GM18858 (cell line): ENCODE measurements at regions not wholly inside any gene's neighbourhood (a gene's known extent, or its start where the extent isn't known, plus 50 kb on each side); places are given as distances from the start of the nearest gene placed in this dataset.
"Not testable (repeated sequence)": the region's sequence is repeated elsewhere in the genome, so short reads cannot be mapped to it uniquely, and the experiment has no call there.

Experiments
- ATAC-seq: cut with Tn5 transposase; IDR thresholded peaks from one replicate; pipeline ENCODE4 v1.9.1; 2021; ENCODE audit not compliant: unreplicated experiment

GRCh38 chr10:8830876-8831275, 776.4 kb downstream of the GATA3 start:
- no peak for ATAC-seq

GRCh38 chr10:8835453-8836167, 781.1 kb downstream of the GATA3 start:
- ATAC-seq = no peak

GRCh38 chr10:8840356-8840755, 785.9 kb downstream of the GATA3 start:
- ATAC-seq = no peak

- ATAC-seq = no peak
Measured at GRCh38 chr10:8844141-8844540, 789.7 kb downstream of the GATA3 start.

GRCh38 chr10:8852546-8852945, 798.1 kb downstream of the GATA3 start:
- ATAC-seq = no peak

GRCh38 chr10:8853048-8853447, 798.6 kb downstream of the GATA3 start:
- ATAC-seq = no peak

- ATAC-seq = not testable (repeated sequence)
Measured at GRCh38 chr10:8868924-8869323, 814.4 kb downstream of the GATA3 start.

- no peak for ATAC-seq
Measured at GRCh38 chr10:8873310-8873709, 818.8 kb downstream of the GATA3 start.

- ATAC-seq = no peak
Measured at GRCh38 chr10:8874268-8874667, 819.8 kb downstream of the GATA3 start.

GRCh38 chr10:8874972-8875371, 820.5 kb downstream of the GATA3 start:
- no peak for ATAC-seq

GRCh38 chr10:8876171-8876570, 821.7 kb downstream of the GATA3 start:
- ATAC-seq = no peak

GRCh38 chr10:8889538-8889937, 835.0 kb downstream of the GATA3 start:
- ATAC-seq = no peak

GRCh38 chr10:8893102-8893501, 838.6 kb downstream of the GATA3 start:
- no peak for ATAC-seq

- no peak for ATAC-seq
Measured at GRCh38 chr10:8894148-8894547, 839.7 kb downstream of the GATA3 start.

- no peak for ATAC-seq
Measured at GRCh38 chr10:8897769-8898168, 843.3 kb downstream of the GATA3 start.

GRCh38 chr10:8898745-8899330, 844.4 kb downstream of the GATA3 start:
- no peak for ATAC-seq

GRCh38 chr10:8902926-8903325, 848.4 kb downstream of the GATA3 start:
- no peak for ATAC-seq

GRCh38 chr10:8908013-8908412, 853.5 kb downstream of the GATA3 start:
- ATAC-seq = no peak

- ATAC-seq = no peak
Measured at GRCh38 chr10:8910314-8910713, 855.8 kb downstream of the GATA3 start.

GRCh38 chr10:8911032-8911431, 856.5 kb downstream of the GATA3 start:
- ATAC-seq = no peak

GRCh38 chr10:8912108-8912507, 857.6 kb downstream of the GATA3 start:
- no peak for ATAC-seq

GRCh38 chr10:8913720-8914119, 859.2 kb downstream of the GATA3 start:
- ATAC-seq = no peak

GRCh38 chr10:8919280-8919679, 864.8 kb downstream of the GATA3 start:
- ATAC-seq = no peak
